ENCODE measurements at regions not wholly inside any gene's neighbourhood (a gene's known extent, or its start where the extent isn't known, plus 50 kb on each side); places are given as distances from the start of the nearest gene placed in this dataset.

DNA sequence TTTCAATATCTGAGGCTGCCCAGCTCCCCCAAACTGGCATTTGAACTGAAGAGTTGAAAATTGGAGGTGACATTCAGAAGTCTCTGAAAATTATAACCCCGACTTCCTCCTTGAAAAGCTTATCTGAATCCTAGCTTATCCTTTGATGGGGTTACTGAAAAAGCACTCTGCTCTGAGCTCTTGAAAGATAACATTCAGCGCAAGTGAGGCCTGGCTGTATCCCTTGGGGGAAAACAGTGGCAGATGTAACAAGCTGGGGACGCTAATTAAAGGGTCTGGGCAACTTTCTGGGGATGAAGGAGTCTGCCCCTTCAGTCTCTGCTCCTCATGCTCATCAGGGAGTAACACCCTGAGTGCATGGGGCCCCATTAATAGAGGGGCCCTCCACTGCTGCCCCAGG, 402.0 kb upstream of the CADM1 start:
- TF ChIP-seq RAD21 (IDR thresholded peaks at IDR 0.05; ENCODE audit: low read depth) = no peak
- TF ChIP-seq NFIC (IDR thresholded peaks at IDR 0.05) = no peak
- no peak for TF ChIP-seq TAF1 (IDR thresholded peaks at IDR 0.05; ENCODE audit: low read depth)
- no peak for TF ChIP-seq CREB1 (IDR thresholded peaks at IDR 0.05; ENCODE audit: low read depth)
- no peak for TF ChIP-seq TCF12 (IDR thresholded peaks at IDR 0.05; ENCODE audit: low read depth)
- TF ChIP-seq EGR1 (IDR thresholded peaks at IDR 0.05) = no peak
- TF ChIP-seq CEBPB (IDR thresholded peaks at IDR 0.05) = no peak
- no peak for TF ChIP-seq YY1 (IDR thresholded peaks at IDR 0.05; ENCODE audit: low read depth)
- TF ChIP-seq, protein P1, sequence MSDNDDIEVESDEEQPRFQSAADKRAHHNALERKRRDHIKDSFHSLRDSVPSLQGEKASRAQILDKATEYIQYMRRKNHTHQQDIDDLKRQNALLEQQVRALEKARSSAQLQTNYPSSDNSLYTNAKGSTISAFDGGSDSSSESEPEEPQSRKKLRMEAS (IDR thresholded peaks at IDR 0.05) = no peak
- TF ChIP-seq EP300 (IDR thresholded peaks at IDR 0.05; ENCODE audit: borderline replicate concordance) = no peak
- TF ChIP-seq FOXM1 (IDR thresholded peaks at IDR 0.05; ENCODE audit: borderline replicate concordance, low read depth) = no peak
- TF ChIP-seq, protein P2, sequence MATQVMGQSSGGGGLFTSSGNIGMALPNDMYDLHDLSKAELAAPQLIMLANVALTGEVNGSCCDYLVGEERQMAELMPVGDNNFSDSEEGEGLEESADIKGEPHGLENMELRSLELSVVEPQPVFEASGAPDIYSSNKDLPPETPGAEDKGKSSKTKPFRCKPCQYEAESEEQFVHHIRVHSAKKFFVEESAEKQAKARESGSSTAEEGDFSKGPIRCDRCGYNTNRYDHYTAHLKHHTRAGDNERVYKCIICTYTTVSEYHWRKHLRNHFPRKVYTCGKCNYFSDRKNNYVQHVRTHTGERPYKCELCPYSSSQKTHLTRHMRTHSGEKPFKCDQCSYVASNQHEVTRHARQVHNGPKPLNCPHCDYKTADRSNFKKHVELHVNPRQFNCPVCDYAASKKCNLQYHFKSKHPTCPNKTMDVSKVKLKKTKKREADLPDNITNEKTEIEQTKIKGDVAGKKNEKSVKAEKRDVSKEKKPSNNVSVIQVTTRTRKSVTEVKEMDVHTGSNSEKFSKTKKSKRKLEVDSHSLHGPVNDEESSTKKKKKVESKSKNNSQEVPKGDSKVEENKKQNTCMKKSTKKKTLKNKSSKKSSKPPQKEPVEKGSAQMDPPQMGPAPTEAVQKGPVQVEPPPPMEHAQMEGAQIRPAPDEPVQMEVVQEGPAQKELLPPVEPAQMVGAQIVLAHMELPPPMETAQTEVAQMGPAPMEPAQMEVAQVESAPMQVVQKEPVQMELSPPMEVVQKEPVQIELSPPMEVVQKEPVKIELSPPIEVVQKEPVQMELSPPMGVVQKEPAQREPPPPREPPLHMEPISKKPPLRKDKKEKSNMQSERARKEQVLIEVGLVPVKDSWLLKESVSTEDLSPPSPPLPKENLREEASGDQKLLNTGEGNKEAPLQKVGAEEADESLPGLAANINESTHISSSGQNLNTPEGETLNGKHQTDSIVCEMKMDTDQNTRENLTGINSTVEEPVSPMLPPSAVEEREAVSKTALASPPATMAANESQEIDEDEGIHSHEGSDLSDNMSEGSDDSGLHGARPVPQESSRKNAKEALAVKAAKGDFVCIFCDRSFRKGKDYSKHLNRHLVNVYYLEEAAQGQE (IDR thresholded peaks at IDR 0.05; ENCODE audit: low read depth) = no peak
- TF ChIP-seq TEAD4 (IDR thresholded peaks at IDR 0.05) = no peak
- TF ChIP-seq, protein P3, sequence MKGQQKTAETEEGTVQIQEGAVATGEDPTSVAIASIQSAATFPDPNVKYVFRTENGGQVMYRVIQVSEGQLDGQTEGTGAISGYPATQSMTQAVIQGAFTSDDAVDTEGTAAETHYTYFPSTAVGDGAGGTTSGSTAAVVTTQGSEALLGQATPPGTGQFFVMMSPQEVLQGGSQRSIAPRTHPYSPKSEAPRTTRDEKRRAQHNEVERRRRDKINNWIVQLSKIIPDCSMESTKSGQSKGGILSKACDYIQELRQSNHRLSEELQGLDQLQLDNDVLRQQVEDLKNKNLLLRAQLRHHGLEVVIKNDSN (IDR thresholded peaks at IDR 0.05) = no peak

Data from Ishikawa (cell line).